ENCODE measurements at regions not wholly inside any gene's neighbourhood (a gene's known extent, or its start where the extent isn't known, plus 50 kb on each side); places are given as distances from the start of the nearest gene placed in this dataset.

GRCh38 chr5:96340357-96340756, 92.7 kb downstream of the PCSK1 start:
- no peak for DNase-seq

DNA sequence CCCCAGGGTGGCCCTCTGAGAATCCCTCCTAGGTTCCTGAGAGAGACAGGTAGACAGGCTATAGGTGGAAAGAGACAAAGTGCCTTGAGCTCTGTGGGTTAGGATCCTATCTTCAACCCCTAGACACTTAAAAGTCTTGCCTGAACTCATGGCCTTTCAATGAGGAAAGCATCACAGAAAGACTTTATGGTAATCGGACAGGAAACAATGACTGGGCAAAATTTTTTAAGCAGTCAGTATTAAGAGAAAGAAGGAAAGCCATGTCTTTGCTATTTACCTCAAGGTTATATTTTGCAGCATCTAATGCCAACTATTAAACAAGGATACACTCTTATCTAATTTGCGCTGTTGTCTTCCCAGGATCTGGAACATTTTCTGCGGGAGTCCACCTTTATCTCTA, 93.2 kb downstream of the PCSK1 start:
- DNase-seq, result no peak

DNA sequence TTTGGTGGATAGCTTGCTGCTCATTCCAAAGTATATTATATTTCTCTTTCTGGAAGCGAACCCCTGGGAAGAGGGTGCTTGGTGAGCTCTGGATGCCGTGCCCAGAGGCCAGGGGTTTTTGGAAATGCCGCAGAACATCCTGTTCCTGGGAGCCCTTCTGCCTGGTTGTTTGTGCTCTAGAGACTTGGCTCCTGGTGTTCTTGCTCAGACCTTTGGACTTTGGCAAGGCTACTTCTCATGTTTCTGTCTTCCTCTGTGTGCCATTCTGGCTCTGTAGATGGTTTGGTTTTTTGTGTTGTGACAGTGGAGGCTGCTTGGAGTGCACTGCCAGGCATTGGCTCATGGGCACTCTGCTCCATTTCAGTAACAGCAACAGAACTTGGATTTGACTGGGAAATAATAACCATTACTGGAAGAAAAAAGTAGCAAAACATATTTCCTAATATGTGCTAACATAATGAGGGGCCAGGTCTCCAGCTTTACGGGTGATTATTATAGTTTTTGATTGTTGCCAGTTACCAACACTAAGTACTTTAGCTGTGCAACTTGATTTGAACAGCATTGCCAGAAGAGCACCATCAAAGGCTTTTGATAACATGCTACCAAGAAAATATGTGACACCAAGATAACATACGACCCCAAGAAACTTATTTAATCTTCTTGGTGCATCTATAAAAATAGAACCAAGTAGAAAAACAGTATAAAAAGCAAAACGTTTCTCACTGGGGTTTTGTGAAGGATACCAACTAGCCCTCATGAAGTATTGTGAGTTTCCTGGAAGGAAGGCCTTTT, 94.2 kb downstream of the PCSK1 start:
- no peak for DNase-seq

DNA sequence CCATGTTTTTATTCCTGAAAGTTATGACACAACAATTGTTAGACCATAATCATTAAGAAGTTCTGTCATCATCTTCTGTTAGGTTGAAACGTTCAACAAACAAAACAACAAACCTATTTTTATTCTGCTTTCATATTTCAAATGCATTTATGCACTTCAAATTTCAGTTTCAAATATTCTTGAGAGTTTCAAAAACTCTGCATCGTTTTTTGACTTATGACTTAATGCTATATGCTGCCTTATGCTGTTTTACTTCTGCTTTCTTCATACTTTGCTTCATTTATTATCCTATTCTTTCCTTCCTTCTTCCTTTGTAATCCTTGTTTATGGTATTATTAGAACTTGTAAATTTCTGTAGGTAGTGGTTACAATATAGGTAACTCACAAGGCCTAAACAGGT, 95.0 kb downstream of the PCSK1 start:
- peak; percentile 66 for DNase-seq

- DNase-seq, result peak; percentile 69
Measured at GRCh38 chr5:96337048-96337781, 95.8 kb downstream of the PCSK1 start.

GRCh38 chr5:96336351-96336985, 96.6 kb downstream of the PCSK1 start:
- peak; percentile 80 for DNase-seq

GRCh38 chr5:96335873-96336272, 97.2 kb downstream of the PCSK1 start:
- no peak for DNase-seq

GRCh38 chr5:96333391-96333790, 99.7 kb downstream of the PCSK1 start:
- no peak for DNase-seq

DNA sequence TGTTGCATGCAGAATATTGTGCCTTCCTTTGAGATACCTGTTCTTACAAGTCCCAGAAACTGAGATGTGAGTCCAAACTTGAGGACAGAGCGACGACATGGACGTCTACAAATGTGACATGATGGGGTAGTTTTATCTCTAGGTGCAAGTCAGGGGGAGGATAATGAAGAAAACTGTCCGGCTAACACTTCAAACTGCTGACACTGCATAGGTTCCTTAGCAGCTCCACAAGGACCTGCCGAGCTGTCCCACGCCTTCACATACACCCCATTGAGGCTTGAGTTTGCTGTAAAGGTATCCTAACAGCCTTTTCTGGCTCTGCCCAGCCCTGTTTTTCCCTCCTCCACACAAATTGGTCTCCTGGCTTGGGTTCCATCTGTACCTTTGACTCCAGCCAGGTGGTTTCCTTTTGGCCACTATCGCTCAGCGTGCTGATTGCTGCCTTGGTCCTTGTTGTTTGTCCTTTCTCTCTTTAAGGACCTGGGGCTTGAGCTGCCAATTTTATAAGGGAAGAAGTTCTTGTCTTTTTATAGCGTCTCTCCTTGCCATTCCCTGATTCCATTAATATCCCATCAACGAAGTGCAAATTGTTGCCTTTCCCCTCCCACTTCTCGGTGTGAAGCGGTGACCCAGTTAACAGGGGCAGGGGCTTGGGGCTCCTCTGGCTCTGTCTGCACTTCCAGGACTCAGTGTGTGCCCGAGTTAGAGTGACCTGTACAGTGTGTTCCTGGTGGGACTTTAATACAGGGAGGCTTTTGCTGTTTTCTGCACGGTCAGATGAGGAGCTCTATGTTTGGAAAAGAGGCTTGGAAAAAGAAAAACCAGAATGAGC, 100.3 kb downstream of the PCSK1 start:
- no peak for DNase-seq

GRCh38 chr5:96331681-96332361, 101.2 kb downstream of the PCSK1 start:
- DNase-seq, result no peak

GRCh38 chr5:96331210-96331609, 101.8 kb downstream of the PCSK1 start:
- DNase-seq, result peak; percentile 78

DNA sequence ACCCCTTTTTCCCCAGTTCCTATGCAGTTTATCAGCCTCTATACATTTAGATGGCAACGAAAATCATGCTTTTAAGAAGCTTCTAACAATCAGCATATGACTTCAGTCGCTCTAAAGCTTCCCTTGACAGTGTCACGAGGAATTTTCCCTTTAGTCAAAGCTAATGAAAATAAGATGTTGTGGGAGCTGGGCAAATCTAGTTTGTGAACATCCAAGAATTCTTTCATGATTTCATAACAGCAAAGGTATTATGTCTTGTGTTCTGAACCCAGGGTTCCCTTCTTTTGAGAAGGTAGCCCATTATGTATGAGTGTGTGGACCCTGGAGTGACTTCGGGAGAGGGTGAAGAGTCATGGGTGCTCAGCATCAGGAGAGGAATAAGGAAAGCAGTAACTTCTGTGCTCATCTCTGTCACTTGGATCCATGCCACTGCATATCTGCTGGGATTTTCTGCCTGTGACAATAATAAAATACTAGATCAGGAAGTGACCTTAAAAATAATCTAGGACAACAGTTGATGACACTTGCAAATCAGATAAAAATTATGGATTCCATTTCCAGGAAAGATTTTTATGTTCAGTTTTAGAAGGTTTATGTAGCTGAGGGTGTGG, 102.4 kb downstream of the PCSK1 start:
- no peak for DNase-seq

DNA sequence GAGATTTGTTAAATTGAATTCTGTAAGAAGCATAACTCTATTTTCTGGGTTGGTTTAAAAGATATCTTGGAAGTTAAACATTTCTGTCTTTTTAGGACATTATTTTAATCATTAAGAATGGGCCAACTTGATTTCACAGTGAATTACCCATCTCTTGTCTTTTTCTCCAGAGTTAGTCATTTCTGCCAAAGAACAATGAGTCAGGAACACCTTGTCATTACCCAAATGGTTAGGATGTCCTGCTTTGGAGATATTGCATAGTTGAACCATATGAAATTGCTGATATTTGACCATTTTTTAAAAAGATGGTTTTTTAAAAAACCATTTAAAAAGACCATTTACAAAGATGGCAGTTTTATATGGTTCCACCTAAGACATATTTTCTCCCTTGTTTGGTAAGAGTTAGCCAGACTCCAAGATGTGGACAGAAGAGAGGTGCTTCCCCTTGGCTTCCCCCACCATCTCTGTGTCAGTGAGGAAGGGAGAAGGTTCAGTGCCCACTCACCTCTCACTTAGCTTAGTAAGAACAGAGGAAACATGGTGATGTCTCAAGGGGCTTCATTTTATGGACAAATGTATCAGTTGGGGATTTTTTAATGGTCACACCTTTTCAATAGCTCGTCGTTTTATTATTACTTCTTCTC, 103.0 kb downstream of the PCSK1 start:
- DNase-seq, result peak; percentile 35

DNA sequence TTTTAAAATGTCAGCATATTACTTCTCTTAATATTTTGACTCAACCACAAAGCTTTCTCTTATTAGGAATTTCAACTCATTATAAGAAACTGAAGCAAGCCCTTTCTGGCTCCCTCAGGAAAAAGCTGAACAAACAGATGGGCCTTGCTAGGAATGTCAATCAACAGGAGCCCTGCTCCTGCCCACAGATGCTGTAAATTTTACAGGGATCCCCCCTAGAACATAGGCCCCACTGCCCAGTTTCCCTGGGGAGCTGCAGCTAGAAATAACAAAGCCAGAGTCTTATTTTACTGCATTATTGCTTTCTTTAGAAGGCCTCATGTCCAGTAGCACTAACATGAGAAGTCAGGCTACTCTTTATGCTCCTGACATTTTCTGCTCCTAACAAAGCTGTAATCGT, 103.8 kb downstream of the PCSK1 start:
- no peak for DNase-seq

DNA sequence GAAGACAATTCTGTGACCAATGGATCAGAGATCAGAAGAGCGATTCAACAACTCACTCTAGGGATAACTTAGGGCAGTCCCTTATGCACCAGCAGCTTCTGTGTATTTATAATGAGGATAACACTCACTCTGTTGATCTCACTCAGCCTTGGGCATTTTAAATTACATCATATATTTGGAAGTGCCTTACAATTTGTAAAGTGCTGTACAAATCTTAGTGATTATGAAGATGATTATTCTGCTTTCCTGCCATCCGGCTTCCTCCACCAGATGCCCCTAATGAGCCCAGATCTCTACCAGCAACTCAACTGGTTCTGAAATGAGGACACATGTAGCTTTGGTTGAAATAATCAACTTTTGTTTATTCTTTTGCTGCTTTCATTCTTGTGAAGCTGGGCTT, 105.3 kb downstream of the PCSK1 start:
- DNase-seq, result no peak

DNA sequence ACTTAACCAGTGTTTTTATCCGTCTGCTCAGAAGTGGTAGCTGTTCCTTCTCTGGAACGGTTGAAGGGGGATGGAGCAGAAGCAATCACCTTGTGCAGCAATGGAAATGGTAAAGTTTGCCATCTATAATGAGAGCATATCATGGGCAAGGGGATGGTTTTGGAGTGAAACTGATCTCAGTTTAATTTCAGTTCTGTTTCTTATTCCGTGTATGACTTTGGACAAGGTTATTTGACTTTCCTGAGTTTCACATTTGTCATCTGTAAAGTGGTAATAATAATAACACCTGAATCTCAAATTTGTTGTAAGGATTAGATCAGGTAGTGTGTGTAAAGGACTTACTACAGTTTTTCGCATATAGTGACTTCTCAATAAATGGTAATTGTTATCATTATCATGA, 106.1 kb downstream of the PCSK1 start:
- no peak for DNase-seq

- DNase-seq, result no peak
Measured at GRCh38 chr5:96324708-96325107, 108.3 kb downstream of the PCSK1 start.

DNA sequence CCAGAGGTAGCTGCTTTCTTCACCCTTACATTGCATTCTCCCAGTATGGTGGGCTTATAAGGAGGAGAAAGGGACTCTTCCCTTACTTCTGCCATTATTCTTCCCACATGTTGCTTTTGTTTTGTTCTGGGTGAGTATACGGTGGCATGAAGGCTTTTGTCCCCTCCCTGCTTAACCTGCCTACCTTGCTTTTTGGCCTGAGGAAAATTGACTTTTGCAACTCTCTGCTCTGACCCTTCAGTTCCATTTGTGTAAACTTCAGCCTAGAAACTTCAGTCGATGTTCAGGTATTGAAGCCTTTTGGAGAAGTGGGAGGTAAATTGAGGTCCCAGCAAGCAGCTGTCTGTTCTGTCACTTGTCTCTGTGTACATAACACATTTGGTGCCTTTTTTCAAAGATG, 110.2 kb downstream of the PCSK1 start:
- no peak for DNase-seq

DNA sequence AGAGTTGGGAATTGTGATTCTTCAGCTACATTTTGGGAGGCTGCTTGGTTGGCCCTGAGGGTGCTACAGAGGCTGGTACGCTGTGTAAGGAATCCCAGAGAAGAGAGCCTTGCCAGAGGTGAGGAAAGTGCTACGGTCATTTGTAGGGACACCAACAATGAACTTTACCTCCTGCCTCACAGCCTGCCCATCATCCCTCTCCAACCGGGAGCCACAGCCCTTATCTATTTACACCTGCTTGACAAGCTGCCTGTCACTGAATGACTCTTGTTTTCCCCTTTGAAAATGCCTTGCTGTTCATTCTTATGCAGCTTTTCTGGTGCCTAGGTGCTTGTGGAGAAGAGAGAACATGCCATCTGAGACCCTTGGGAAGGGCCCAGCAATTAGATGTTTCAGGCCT, 110.8 kb downstream of the PCSK1 start:
- no peak for DNase-seq

- no peak for DNase-seq
Measured at GRCh38 chr5:96321345-96321744, 111.7 kb downstream of the PCSK1 start.

GRCh38 chr5:96320797-96321196, 112.3 kb downstream of the PCSK1 start:
- no peak for DNase-seq

All from inflammatory macrophage treated with lipopolysaccharide for 4 hours (primary cell).